ENCODE measurements at regions not wholly inside any gene's neighbourhood (a gene's known extent, or its start where the extent isn't known, plus 50 kb on each side); places are given as distances from the start of the nearest gene placed in this dataset.

DNA sequence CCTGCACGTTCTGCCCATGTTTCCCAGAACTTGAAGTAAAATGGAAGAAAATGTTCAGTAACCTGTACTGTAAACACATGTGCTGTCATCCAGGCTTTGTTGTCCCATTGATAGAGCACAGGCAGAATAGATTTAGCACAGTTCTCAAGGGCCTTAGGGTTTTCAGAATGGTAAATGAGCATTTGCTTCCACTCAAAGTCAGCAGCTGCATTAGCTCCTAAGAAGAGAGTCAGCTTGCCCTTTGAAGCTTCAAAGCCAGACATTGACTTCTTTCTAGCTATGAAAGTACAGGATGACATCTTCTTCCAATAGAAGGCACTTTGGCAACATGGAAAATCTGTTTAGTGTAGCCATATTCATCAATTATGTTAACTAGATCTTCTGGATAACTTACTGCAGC, 76.2 kb upstream of the TMEM108 start:
- no peak for DNase-seq (ENCODE audit: extremely low read depth, low read depth)
- H3K4me3 ChIP-seq (replicated peaks; ENCODE audit: low read depth, low read length): no peak overlapping the region
- TF ChIP-seq, protein P1, sequence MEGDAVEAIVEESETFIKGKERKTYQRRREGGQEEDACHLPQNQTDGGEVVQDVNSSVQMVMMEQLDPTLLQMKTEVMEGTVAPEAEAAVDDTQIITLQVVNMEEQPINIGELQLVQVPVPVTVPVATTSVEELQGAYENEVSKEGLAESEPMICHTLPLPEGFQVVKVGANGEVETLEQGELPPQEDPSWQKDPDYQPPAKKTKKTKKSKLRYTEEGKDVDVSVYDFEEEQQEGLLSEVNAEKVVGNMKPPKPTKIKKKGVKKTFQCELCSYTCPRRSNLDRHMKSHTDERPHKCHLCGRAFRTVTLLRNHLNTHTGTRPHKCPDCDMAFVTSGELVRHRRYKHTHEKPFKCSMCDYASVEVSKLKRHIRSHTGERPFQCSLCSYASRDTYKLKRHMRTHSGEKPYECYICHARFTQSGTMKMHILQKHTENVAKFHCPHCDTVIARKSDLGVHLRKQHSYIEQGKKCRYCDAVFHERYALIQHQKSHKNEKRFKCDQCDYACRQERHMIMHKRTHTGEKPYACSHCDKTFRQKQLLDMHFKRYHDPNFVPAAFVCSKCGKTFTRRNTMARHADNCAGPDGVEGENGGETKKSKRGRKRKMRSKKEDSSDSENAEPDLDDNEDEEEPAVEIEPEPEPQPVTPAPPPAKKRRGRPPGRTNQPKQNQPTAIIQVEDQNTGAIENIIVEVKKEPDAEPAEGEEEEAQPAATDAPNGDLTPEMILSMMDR (IDR thresholded peaks at IDR 0.05; ENCODE audit: low read depth, low read length, missing control alignments): no peak

DNA sequence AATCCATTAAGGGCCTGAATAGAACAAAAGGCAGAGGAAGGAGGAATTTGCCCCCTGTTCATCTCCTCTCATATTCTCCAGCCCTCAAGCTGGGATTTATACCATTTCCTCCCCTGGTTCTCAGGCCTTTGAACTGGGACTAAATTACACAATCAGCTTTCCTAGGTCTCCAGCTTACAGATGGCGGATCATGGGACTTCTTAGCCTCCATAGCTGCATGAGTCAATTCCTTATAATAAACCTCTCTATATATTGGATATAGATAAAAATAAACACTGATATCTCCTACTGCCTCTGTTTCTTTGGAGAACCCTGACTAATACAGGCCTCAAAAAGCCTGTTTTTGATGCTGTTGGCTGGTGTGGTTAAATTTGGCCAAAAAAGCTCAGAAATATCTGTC, 84.5 kb upstream of the TMEM108 start:
- H3K4me3 ChIP-seq (replicated peaks; ENCODE audit: low read depth, low read length): no peak overlapping the region
- no peak for DNase-seq (ENCODE audit: extremely low read depth, low read depth)
- TF ChIP-seq, protein P1 (IDR thresholded peaks at IDR 0.05; ENCODE audit: low read depth, low read length, missing control alignments): no peak

DNA sequence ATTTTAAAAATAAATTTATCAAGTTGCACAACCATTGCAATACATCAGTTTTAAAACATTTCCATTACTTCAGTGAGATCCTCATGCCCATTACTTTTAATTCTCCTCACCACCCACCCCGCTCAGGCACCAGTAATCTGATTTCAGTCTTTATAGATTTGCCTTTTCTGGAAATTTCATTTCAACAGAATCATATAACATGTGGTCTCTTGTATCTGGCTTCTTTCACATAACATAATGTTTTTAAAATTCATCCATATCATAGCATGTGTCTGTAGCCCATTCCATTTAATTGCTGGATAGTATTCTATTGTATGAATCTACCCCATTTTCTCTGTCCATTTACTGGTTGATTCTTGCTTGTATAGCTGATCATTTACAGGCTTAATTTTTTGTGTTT, 110.3 kb upstream of the TMEM108 start:
- H3K4me3 ChIP-seq (replicated peaks; ENCODE audit: low read depth, low read length): no peak overlapping the region
- no peak for DNase-seq (ENCODE audit: extremely low read depth, low read depth)
- TF ChIP-seq, protein P1 (IDR thresholded peaks at IDR 0.05; ENCODE audit: low read depth, low read length, missing control alignments): no peak

DNA sequence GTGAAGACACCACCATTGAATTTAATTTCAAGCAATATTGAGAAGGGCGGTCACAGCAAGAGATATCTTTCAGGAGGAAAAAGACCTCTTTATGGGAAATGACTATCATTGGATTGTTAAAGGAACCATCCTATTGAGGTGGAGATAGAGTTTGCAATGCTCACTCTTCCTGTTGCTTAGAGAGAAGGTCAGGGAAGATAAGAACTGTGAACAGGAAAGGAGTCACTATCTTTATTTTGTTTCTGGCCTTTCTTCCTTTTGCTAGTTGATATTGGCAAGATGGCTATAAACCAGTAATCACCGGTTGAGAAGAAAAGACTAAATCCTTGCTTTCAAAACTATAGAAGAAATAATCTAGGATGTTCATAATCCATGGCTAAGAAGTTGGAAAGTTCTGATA, 112.1 kb upstream of the TMEM108 start:
- DNase-seq (ENCODE audit: extremely low read depth, low read depth): no peak
- H3K4me3 ChIP-seq (replicated peaks; ENCODE audit: low read depth, low read length): no peak overlapping the region
- TF ChIP-seq, protein P1 (IDR thresholded peaks at IDR 0.05; ENCODE audit: low read depth, low read length, missing control alignments): no peak

DNA sequence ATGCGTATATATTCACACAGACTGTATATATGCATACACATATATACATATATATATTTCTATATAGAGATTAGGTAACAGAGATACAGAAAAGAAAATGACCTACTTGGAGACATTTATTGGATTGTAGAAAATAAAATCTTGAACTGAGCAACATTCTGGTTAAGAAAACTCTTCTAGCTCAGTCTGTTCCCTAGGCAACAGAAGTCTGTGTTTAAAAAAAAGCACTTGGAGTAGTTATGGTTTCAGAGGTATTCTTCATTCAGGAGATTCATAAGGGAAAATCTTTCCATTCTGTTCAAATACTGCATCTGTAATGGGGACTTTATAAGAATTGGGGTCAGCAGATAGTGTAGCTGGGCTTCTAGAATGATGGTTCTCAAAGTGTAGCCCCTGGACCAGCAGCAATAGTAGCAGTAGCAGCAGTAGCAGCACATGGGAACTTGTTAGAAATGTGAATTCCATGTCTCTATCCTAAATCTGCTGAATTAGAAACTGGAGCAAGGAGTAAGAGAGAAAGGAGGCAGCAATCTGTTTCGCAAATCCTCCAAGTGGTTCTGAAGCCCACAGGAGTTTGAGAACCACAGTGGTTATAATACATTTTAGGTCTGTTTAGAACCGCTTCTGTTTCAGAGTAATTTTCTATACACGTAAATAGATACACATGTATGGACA, 112.8 kb upstream of the TMEM108 start:
- no peak overlapping the region for H3K4me3 ChIP-seq (replicated peaks; ENCODE audit: low read depth, low read length)
- DNase-seq (ENCODE audit: extremely low read depth, low read depth): no peak
- TF ChIP-seq, protein P1 (IDR thresholded peaks at IDR 0.05; ENCODE audit: low read depth, low read length, missing control alignments): no peak

DNA sequence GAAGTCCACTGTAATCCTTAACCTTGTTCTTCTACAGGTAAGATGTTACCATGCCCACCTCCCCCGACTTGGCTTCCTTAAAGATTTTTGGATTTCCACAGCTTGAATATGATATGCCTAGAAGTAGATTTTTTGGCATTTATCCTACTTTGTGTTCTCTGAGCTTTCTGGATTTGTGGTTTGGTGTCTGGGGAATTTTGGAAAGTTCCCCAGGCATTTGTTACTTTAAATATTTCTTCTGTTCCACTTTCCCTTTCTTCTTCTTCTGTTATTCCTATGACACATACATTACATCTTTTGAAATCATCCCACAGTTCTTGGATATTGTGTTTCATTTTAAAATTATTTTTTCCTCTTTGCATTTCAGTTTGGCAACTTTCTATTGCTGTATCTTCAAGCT, 122.1 kb upstream of the TMEM108 start:
- DNase-seq (ENCODE audit: extremely low read depth, low read depth): no peak
- TF ChIP-seq, protein P1 (IDR thresholded peaks at IDR 0.05; ENCODE audit: low read depth, low read length, missing control alignments): no peak
- H3K4me3 ChIP-seq (replicated peaks; ENCODE audit: low read depth, low read length): no peak overlapping the region

DNA sequence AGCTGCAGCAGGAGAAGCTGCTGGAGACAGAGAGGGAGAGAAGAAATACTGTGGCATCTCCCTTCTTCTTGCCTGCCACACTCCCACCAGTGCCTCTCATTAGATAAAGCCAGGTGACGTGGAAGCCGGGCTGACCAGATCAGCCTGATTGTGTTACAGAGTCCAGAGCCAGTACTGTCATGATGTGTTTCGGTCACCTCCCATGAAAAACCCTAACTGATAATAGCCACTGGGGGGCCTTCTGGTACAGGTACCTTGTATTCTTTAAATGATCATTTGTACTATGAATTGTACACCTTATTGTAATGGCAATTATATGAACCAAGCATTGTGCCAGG, 125.8 kb upstream of the TMEM108 start:
- DNase-seq (ENCODE audit: extremely low read depth, low read depth): no peak
- H3K4me3 ChIP-seq (replicated peaks; ENCODE audit: low read depth, low read length): no peak overlapping the region
- TF ChIP-seq, protein P1 (IDR thresholded peaks at IDR 0.05; ENCODE audit: low read depth, low read length, missing control alignments): no peak

Measured in HFF-Myc (cell line).